H4 (cell line): ENCODE measurements at regions not wholly inside any gene's neighbourhood (a gene's known extent, or its start where the extent isn't known, plus 50 kb on each side); places are given as distances from the start of the nearest gene placed in this dataset.

Experiments
- DNase-seq: peaks from one replicate; pipeline ENCODE4 v3.0.0-alpha.2; 2015; ENCODE audit warnings: low spot score

- DNase-seq = no peak
Observed at GRCh38 chr11:32161293-32161692, 70.4 kb downstream of the RCN1 start.

- no peak for DNase-seq
Observed at GRCh38 chr11:32162351-32162750, 71.5 kb downstream of the RCN1 start.

GRCh38 chr11:32162906-32163305 lies 72.0 kb downstream of the RCN1 start:
- DNase-seq = no peak

- DNase-seq = no peak
Observed at GRCh38 chr11:32163557-32163956, 72.7 kb downstream of the RCN1 start.

- no peak for DNase-seq
Observed at GRCh38 chr11:32164836-32165235, 74.0 kb downstream of the RCN1 start.

GRCh38 chr11:32168924-32169323 lies 78.0 kb downstream of the RCN1 start:
- DNase-seq = no peak

- no peak for DNase-seq
Observed at GRCh38 chr11:32171445-32171844, 80.6 kb downstream of the RCN1 start.

GRCh38 chr11:32172041-32172847 lies 81.4 kb downstream of the RCN1 start:
- no peak for DNase-seq

- DNase-seq = peak; percentile 57
Observed at GRCh38 chr11:32172848-32173834, 82.3 kb downstream of the RCN1 start.

- DNase-seq = no peak
Observed at GRCh38 chr11:32173977-32174376, 83.1 kb downstream of the RCN1 start.

GRCh38 chr11:32176223-32176934 lies 85.5 kb downstream of the RCN1 start:
- DNase-seq = peak; percentile 76

GRCh38 chr11:32178692-32179091 lies 87.8 kb downstream of the RCN1 start:
- no peak for DNase-seq

- DNase-seq = no peak
Observed at GRCh38 chr11:32183512-32183911, 92.6 kb downstream of the RCN1 start.

- no peak for DNase-seq
Observed at GRCh38 chr11:32184041-32184722, 93.3 kb downstream of the RCN1 start.

GRCh38 chr11:32184723-32185376 lies 94.0 kb downstream of the RCN1 start:
- no peak for DNase-seq

- DNase-seq = no peak
Observed at GRCh38 chr11:32186118-32186517, 95.2 kb downstream of the RCN1 start.

GRCh38 chr11:32187111-32187510 lies 96.2 kb downstream of the RCN1 start:
- DNase-seq = no peak

GRCh38 chr11:32188785-32189184 lies 97.9 kb downstream of the RCN1 start:
- no peak for DNase-seq

GRCh38 chr11:32196137-32196536 lies 105.3 kb downstream of the RCN1 start:
- no peak for DNase-seq

- no peak for DNase-seq
Observed at GRCh38 chr11:32198053-32198452, 107.2 kb downstream of the RCN1 start.
